ENCODE measurements at regions not wholly inside any gene's neighbourhood (a gene's known extent, or its start where the extent isn't known, plus 50 kb on each side); places are given as distances from the start of the nearest gene placed in this dataset.
A peak's percentile ranks its signal among the peaks of the same experiment; 100 is the strongest.
"Not testable (repeated sequence)": the region's sequence is repeated elsewhere in the genome, so short reads cannot be mapped to it uniquely, and the experiment has no call there.

- no peak for DNase-seq (ENCODE audit: low read depth, low spot score)
These were observed 1296.0 kb upstream of the ZEB2 start for GRCh38 chr2:145815933-145816332.

GRCh38 chr2:145813481-145813880 is 1293.6 kb upstream of the ZEB2 start:
- DNase-seq (ENCODE audit: low read depth, low spot score): no peak

GRCh38 chr2:145812165-145812554 is 1292.2 kb upstream of the ZEB2 start:
- DNase-seq (ENCODE audit: low read depth, low spot score): no peak

GRCh38 chr2:145811276-145812164 is 1291.6 kb upstream of the ZEB2 start:
- peak; percentile 32 for DNase-seq (ENCODE audit: low read depth, low spot score)

- DNase-seq (ENCODE audit: low read depth, low spot score): no peak
These were observed 1288.0 kb upstream of the ZEB2 start for GRCh38 chr2:145807968-145808367.

GRCh38 chr2:145807554-145807953 is 1287.6 kb upstream of the ZEB2 start:
- DNase-seq (ENCODE audit: low read depth, low spot score): no peak

- no peak for DNase-seq (ENCODE audit: low read depth, low spot score)
These were observed 1286.6 kb upstream of the ZEB2 start for GRCh38 chr2:145806546-145806945.

GRCh38 chr2:145802133-145802532 is 1282.2 kb upstream of the ZEB2 start:
- DNase-seq (ENCODE audit: low read depth, low spot score): no peak

GRCh38 chr2:145801210-145801609 is 1281.3 kb upstream of the ZEB2 start:
- DNase-seq (ENCODE audit: low read depth, low spot score): no peak

- no peak for DNase-seq (ENCODE audit: low read depth, low spot score)
These were observed 1280.5 kb upstream of the ZEB2 start for GRCh38 chr2:145800151-145801091.

- no peak for DNase-seq (ENCODE audit: low read depth, low spot score)
These were observed 1279.7 kb upstream of the ZEB2 start for GRCh38 chr2:145799595-145800108.

GRCh38 chr2:145798419-145798818 is 1278.5 kb upstream of the ZEB2 start:
- no peak for DNase-seq (ENCODE audit: low read depth, low spot score)

GRCh38 chr2:145797692-145798091 is 1277.8 kb upstream of the ZEB2 start:
- DNase-seq (ENCODE audit: low read depth, low spot score): peak; percentile 35

- DNase-seq (ENCODE audit: low read depth, low spot score): no peak
These were observed 1272.8 kb upstream of the ZEB2 start for GRCh38 chr2:145792745-145793144.

GRCh38 chr2:145789636-145790035 is 1269.7 kb upstream of the ZEB2 start:
- no peak for DNase-seq (ENCODE audit: low read depth, low spot score)

- not testable (repeated sequence) for DNase-seq (ENCODE audit: low read depth, low spot score)
These were observed 1267.9 kb upstream of the ZEB2 start for GRCh38 chr2:145787597-145788361.

- DNase-seq (ENCODE audit: low read depth, low spot score): not testable (repeated sequence)
These were observed 1262.7 kb upstream of the ZEB2 start for GRCh38 chr2:145782607-145783006.

GRCh38 chr2:145777914-145778313 is 1258.0 kb upstream of the ZEB2 start:
- no peak for DNase-seq (ENCODE audit: low read depth, low spot score)

- no peak for DNase-seq (ENCODE audit: low read depth, low spot score)
These were observed 1257.4 kb upstream of the ZEB2 start for GRCh38 chr2:145777297-145777696.

- no peak for DNase-seq (ENCODE audit: low read depth, low spot score)
These were observed 1255.7 kb upstream of the ZEB2 start for GRCh38 chr2:145775591-145775990.

GRCh38 chr2:145771525-145771924 is 1251.6 kb upstream of the ZEB2 start:
- no peak for DNase-seq (ENCODE audit: low read depth, low spot score)
